Glutamatergic neuron (in vitro differentiated cells): ENCODE measurements at regions not wholly inside any gene's neighbourhood (a gene's known extent, or its start where the extent isn't known, plus 50 kb on each side); places are given as distances from the start of the nearest gene placed in this dataset.
"Not testable (repeated sequence)": the region's sequence is repeated elsewhere in the genome, so short reads cannot be mapped to it uniquely, and the experiment has no call there.

Experiments
- DNase-seq: peaks from one replicate; pipeline ENCODE4 v3.0.0; 2022
- H3K27ac Mint-ChIP-seq: one replicate; pipeline ENCODE4 v1.8.0; 2020; ENCODE audit warnings: mild to moderate bottlenecking, mixed read lengths, inconsistent platforms; ENCODE audit not compliant: unreplicated experiment
- H3K27me3 Mint-ChIP-seq: one replicate; pipeline ENCODE4 v1.8.0; 2020; ENCODE audit warnings: mild to moderate bottlenecking, moderate library complexity, mixed read lengths, inconsistent platforms; ENCODE audit not compliant: unreplicated experiment
- H3K36me3 Mint-ChIP-seq: one replicate; pipeline ENCODE4 v1.8.0; 2020; ENCODE audit warnings: mild to moderate bottlenecking, mixed read lengths, inconsistent platforms; ENCODE audit not compliant: unreplicated experiment
- H3K4me1 Mint-ChIP-seq: one replicate; pipeline ENCODE4 v1.8.0; 2020; ENCODE audit warnings: mild to moderate bottlenecking, low read depth, mixed read lengths, inconsistent platforms; ENCODE audit not compliant: unreplicated experiment
- H3K4me3 Mint-ChIP-seq: one replicate; pipeline ENCODE4 v1.8.0; 2020; ENCODE audit warnings: mild to moderate bottlenecking, mixed read lengths, inconsistent platforms; ENCODE audit not compliant: unreplicated experiment
- H3K9me3 Mint-ChIP-seq: one replicate; pipeline ENCODE4 v1.8.0; 2020; ENCODE audit warnings: mild to moderate bottlenecking, moderate library complexity, mixed read lengths, inconsistent platforms; ENCODE audit not compliant: unreplicated experiment
- CTCF ChIP-seq: fragments of 200-600 bp; sonication (generic); IDR thresholded peaks from one replicate; pipeline ENCODE4 v1.5.0; 2021; ENCODE audit not compliant: partially characterized antibody, unreplicated experiment

- TF ChIP-seq CTCF, result no peak
- Mint-ChIP-seq H3K27ac (no peak overlapping the region), H3K27me3 (no peaks in the 10 kb centered on the region), H3K9me3 (peaks cover 3% of the 10 kb centered on the region), H3K36me3 (no peaks in the 10 kb centered on the region), H3K4me3 (no peak overlapping the region), H3K4me1 (peaks cover 3% of the 10 kb centered on the region)
- no peak for DNase-seq
Observed at GRCh38 chr15:34637305-34637704, 53.9 kb upstream of the GOLGA8B start.

- not testable (repeated sequence) for H3K4me1 Mint-ChIP-seq, H3K27me3 Mint-ChIP-seq, H3K9me3 Mint-ChIP-seq, H3K36me3 Mint-ChIP-seq, DNase-seq, H3K4me3 Mint-ChIP-seq, H3K27ac Mint-ChIP-seq
Observed at GRCh38 chr15:34633602-34634001, 50.2 kb upstream of the GOLGA8B start.
